Ovary (tissue), 7 donors: ENCODE measurements at regions not wholly inside any gene's neighbourhood (a gene's known extent, or its start where the extent isn't known, plus 50 kb on each side); places are given as distances from the start of the nearest gene placed in this dataset.

ENCODE experiments used
- DNase-seq, 5 donors: peaks; one replicate each; pipeline ENCODE4 v3.0.0-alpha.2; 2019 to 2020
- H3K27ac ChIP-seq, 2 donors: fragments of 200-600 bp; one replicate each; pipeline versions ENCODE4 v1.5.1 to v1.8.0; 2019 to 2022
- H3K27me3 ChIP-seq: fragments of 200-600 bp; one replicate; pipeline ENCODE4 v1.8.0; 2022
- H3K36me3 ChIP-seq: fragments of 200-600 bp; sonication (generic); one replicate; pipeline ENCODE4 v1.5.1; 2019
- H3K4me1 ChIP-seq: one replicate; pipeline ENCODE4 v1.8.1; 2013; ENCODE audit warnings: mild to moderate bottlenecking, moderate library complexity; ENCODE audit not compliant: insufficient read depth
- H3K4me3 ChIP-seq: fragments of 200-600 bp; sonication (generic); one replicate; pipeline ENCODE4 v1.5.1; 2017
- H3K9me3 ChIP-seq, 2 donors: fragments of 200-600 bp in 1 of 2; sonication (generic) in 1 of 2; one replicate each; pipeline versions ENCODE4 v1.5.1 to v1.8.1; 2013 to 2019; ENCODE audit warnings: mild to moderate bottlenecking in 1 of 2, moderate library complexity in 1 of 2
- EP300 ChIP-seq: sonication (generic); formaldehyde crosslinking; IDR thresholded peaks from one replicate; pipeline ENCODE4 v1.6.1; 2017; ENCODE audit warnings: antibody characterized with exemption
- POLR2A ChIP-seq: fragments of 450-650 bp; IDR thresholded peaks from one replicate; pipeline ENCODE4 v1.6.1; 2017; ENCODE audit warnings: antibody characterized with exemption, mild to moderate bottlenecking, moderate library complexity
- WGBS, 3 donors: extraction: QIAGEN DNeasy Blood & Tissue Kit in 1 of 3; methylation state at CpG; one replicate each; pipeline versions ENCODE4 v1.1.5 to v1.1.7; 2013 to 2017; 5-methylcytosine and 5-hydroxymethylcytosine counted together
- intact Hi-C, 4 donors: fragments of 100-400 bp; cut with DNase I; formaldehyde crosslinking; loops; one replicate each; pipeline versions ENCODE4 v1.11.0 to v1.15.1; 2022 to 2023
- TF ChIP-seq, protein P1 (sequence below), 3 donors: fragments of 450-650 bp in 2 of 3; fragments of 200-600 bp in 1 of 3; IDR thresholded peaks; one replicate each; pipeline versions ENCODE4 v1.5.1 to v1.8.0; 2016 to 2022; ENCODE audit warnings: antibody characterized with exemption in 3 of 3, mild to moderate bottlenecking in 1 of 3
- donor health status: DM: no; HTN: no; CAD: no; lungs with moderate emphysema.
- donor health status: DM: no; HTN: no; CAD: no.
- donor health status: Bipolar disorder and iron deficiency.
- donor health status: DM: no; HTN: no; CAD: no.
- donor health status: DM: yes; HTN: yes; CAD: no.

DNA sequence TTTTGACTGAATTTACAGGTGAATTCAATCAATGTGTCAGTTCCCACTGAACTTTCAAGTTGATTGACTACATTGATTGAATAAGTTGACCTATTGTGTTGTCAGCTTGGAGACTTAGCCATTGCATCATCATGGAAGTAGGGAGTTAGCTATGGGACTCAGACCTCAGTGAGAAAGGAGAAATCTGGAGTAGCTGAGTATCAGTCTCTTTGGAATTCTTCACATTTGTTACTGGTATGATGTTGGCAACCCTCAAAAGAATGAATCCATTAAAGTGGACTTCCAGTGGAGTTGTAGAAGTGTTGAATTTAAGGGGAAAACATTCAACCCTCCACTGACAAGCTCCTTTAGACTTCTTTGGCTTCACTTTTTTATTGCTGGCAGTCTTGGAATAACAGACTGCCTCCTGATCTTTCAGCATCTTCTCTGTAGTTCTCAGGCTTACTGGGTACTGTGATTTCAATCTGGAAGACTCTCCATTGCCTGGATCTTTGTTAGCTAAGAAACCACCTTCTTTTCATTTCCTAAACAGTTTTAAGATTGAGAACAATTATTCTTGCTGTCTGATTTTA is 160.3 kb upstream of the NRP1 start:
- intact Hi-C loops, result no loop called here
- Histone ChIP-seq H3K27me3 (no peaks in the 10 kb centered on the region), H3K4me3 (no peak overlapping the region), H3K36me3 (no peaks in the 10 kb centered on the region), H3K27ac (no peak overlapping the region), H3K9me3 (no peaks in the 10 kb centered on the region), H3K4me1 (peaks cover 7% of the 10 kb centered on the region)
- DNase-seq, result no peak
- TF ChIP-seq, protein P1, sequence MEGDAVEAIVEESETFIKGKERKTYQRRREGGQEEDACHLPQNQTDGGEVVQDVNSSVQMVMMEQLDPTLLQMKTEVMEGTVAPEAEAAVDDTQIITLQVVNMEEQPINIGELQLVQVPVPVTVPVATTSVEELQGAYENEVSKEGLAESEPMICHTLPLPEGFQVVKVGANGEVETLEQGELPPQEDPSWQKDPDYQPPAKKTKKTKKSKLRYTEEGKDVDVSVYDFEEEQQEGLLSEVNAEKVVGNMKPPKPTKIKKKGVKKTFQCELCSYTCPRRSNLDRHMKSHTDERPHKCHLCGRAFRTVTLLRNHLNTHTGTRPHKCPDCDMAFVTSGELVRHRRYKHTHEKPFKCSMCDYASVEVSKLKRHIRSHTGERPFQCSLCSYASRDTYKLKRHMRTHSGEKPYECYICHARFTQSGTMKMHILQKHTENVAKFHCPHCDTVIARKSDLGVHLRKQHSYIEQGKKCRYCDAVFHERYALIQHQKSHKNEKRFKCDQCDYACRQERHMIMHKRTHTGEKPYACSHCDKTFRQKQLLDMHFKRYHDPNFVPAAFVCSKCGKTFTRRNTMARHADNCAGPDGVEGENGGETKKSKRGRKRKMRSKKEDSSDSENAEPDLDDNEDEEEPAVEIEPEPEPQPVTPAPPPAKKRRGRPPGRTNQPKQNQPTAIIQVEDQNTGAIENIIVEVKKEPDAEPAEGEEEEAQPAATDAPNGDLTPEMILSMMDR (IDR thresholded peaks at IDR 0.05), result no peak
- no peak for TF ChIP-seq POLR2A
- no peak for TF ChIP-seq EP300

DNA sequence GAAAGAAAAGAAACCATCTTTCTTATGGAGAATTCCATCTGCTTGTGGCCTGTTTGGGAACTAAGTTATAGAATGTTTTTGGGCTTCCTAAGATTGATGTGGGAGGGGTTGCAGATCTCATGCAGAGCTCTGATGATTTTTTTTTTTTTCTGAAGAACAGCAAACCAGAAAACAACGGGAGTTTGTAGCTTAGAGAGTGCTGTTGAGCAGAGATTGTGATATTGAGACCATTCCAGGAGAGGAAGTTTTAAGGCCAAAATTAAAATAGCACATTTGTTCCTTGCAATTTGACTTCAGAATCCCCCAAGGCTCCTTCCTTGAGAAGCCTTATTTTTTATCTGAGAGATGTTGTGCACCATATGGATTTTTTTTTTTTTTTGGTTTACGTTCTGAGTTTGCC is 159.5 kb upstream of the NRP1 start:
- H3K4me3 ChIP-seq, result no peak overlapping the region
- TF ChIP-seq POLR2A (no peak), EP300 (no peak)
- TF ChIP-seq, protein P1 (IDR thresholded peaks at IDR 0.05), result no peak
- 22 to 31% (median 27%) methylated on average over 2 of the region's 2 CpGs for WGBS, 3 donors
- H3K27me3 ChIP-seq, result no peaks in the 10 kb centered on the region
- intact Hi-C loops, result no loop called here
- DNase-seq, result no peak
- no peaks in the 10 kb centered on the region for H3K36me3 ChIP-seq
- H3K4me1 ChIP-seq, result peaks cover 7% of the 10 kb centered on the region
- H3K9me3 ChIP-seq, result no peaks in the 10 kb centered on the region
- no peak overlapping the region for H3K27ac ChIP-seq

DNA sequence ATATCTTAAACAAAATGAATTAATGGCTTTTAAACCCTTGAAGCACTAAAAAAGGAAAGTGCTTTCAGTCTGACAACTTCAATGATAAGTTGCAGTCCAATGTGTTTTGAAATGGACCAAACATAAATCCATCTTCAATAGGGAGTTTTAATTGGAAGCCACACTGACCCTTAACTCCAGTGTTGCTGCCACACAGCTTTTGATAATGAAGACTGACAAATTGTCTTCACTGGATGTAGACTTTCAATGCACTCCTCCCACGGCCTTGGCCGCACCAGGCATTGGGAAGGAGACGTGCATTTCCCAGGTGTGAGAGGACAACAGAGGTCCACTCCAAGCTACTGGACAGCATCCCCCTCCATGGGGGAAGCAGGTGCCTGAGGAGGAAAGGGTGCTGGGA is 159.0 kb upstream of the NRP1 start:
- TF ChIP-seq POLR2A (no peak), EP300 (no peak)
- TF ChIP-seq, protein P1 (IDR thresholded peaks at IDR 0.05), result no peak
- peaks cover 7% of the 10 kb centered on the region for H3K4me1 ChIP-seq
- no peak overlapping the region for H3K27ac ChIP-seq
- H3K4me3 ChIP-seq, result no peak overlapping the region
- no peak for DNase-seq
- H3K27me3 ChIP-seq, result no peaks in the 10 kb centered on the region
- H3K36me3 ChIP-seq, result no peaks in the 10 kb centered on the region
- WGBS, 3 donors, result 55 to 85% (median 69%) methylated on average over 3 of the region's 3 CpGs
- H3K9me3 ChIP-seq, result no peaks in the 10 kb centered on the region
- intact Hi-C loops, result no loop called here

DNA sequence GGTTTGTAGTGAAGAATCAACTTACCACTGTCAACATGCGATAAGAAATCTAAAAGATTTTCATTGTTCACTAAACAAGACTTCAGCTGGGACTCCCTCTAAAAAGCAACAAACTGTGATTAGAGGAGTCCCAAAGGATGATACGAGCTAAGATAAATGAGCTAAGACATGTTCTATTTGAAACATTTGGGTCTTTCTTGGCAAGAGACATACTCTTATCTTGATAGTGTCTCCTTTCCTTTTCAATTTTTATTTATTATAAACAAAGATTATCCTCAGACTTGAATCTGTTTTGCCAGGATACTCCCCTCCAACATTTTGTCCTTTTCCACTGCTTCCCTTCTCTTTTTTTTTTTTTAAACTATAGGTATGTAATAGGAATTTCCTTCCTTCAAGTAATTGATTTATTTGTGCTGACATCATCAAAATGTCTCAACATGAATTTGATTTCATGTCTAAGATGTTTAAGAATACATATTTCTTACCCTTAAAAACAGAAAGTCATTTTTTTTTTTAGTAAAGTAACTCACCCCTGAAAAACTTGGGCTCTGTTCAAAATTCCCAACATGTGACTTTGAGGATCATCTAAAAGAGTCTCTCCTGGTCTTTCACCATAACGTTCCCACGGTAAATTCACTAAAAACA is 158.4 kb upstream of the NRP1 start:
- TF ChIP-seq EP300 (no peak), POLR2A (no peak)
- TF ChIP-seq, protein P1 (IDR thresholded peaks at IDR 0.05), result no peak
- Histone ChIP-seq H3K4me3 (no peak overlapping the region), H3K27ac (no peak overlapping the region), H3K27me3 (no peaks in the 10 kb centered on the region), H3K9me3 (no peaks in the 10 kb centered on the region), H3K36me3 (no peaks in the 10 kb centered on the region), H3K4me1 (peaks cover 7% of the 10 kb centered on the region)
- DNase-seq, result no peak
- intact Hi-C loops, result no loop called here
- 47 to 61% (median 54%) methylated on average over 4 of the region's 4 CpGs for WGBS, 3 donors
